PC-3 (cell line): ENCODE measurements at regions not wholly inside any gene's neighbourhood (a gene's known extent, or its start where the extent isn't known, plus 50 kb on each side); places are given as distances from the start of the nearest gene placed in this dataset.

Experiments used
- EZH2 ChIP-seq: fragments of 300-600 bp; sonication (generic); IDR thresholded peaks from one replicate; pipeline ENCODE4 v1.6.1; 2017; ENCODE audit warnings: antibody characterized with exemption, mild to moderate bottlenecking, low read length; ENCODE audit not compliant: unreplicated experiment
- TF ChIP-seq, protein P1 (sequence below): fragments of 300-600 bp; sonication (generic); conservative IDR thresholded peaks from 2 replicates; pipeline ENCODE4 v1.5.1; 2017; ENCODE audit warnings: antibody characterized with exemption, low read depth, mild to moderate bottlenecking, low read length

DNA sequence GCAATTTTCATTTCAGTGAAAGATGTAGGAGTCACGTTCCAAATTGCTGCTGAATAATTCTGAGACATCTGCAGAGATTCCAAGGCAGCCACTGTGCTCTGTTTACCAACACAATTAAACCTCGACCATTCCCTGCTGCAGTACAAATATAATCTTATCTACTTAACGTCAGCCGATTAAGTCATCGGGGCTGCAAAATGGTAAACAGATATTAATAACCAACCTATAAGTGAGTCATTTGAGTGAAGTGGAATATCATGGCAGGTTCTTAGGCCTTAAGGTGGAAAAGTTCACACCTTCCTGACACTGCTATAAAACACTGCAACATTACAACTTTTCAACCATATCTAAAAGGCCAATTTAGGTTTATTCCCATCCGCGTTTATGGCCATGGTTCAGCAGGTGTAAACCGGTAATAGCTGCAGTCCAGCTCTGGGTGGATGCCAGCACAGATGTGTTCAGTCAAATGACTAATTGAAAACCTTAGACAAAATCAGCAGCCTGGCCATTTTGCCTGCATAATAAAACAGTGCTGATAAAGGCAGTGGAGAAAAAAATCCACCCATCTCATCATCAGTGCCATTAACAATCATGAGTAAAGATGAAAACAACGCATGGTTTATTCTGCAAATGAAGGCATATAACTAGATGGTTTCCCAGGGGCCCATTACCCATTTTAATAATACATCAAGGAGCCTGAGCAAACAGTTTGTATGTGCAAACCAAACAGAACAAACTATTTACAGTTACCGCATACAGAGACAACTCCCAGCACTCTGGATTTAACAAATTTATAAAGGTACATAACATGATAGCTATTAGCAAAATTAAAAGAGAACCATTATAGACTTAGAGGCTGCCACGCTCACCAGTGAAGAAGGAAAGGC, 202.9 kb upstream of the IRX3 start:
- TF ChIP-seq, protein P1, sequence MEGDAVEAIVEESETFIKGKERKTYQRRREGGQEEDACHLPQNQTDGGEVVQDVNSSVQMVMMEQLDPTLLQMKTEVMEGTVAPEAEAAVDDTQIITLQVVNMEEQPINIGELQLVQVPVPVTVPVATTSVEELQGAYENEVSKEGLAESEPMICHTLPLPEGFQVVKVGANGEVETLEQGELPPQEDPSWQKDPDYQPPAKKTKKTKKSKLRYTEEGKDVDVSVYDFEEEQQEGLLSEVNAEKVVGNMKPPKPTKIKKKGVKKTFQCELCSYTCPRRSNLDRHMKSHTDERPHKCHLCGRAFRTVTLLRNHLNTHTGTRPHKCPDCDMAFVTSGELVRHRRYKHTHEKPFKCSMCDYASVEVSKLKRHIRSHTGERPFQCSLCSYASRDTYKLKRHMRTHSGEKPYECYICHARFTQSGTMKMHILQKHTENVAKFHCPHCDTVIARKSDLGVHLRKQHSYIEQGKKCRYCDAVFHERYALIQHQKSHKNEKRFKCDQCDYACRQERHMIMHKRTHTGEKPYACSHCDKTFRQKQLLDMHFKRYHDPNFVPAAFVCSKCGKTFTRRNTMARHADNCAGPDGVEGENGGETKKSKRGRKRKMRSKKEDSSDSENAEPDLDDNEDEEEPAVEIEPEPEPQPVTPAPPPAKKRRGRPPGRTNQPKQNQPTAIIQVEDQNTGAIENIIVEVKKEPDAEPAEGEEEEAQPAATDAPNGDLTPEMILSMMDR, result no peak
- TF ChIP-seq EZH2, result no peak
